ENCODE measurements at regions not wholly inside any gene's neighbourhood (a gene's known extent, or its start where the extent isn't known, plus 50 kb on each side); places are given as distances from the start of the nearest gene placed in this dataset.

DNA sequence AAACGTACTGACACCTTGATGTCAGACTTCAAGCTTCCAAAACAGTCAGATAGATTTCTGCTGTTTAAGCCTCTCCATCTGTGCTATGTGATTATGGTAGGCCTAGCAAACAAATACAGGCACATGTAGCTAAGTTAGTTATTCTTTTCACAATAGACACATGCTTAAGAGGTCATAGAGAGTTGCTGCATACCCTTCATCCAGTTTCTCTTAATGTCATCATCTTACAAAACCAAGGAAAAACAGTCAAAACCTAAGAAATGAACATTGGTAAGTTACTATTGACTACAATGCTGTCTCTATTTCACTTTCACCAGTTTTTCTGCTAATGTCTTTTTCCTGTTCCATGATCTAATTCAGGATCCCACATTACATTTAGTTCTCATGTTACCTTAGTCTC lies 946.8 kb downstream of the TUSC7 start:
- TF ChIP-seq, protein P1, sequence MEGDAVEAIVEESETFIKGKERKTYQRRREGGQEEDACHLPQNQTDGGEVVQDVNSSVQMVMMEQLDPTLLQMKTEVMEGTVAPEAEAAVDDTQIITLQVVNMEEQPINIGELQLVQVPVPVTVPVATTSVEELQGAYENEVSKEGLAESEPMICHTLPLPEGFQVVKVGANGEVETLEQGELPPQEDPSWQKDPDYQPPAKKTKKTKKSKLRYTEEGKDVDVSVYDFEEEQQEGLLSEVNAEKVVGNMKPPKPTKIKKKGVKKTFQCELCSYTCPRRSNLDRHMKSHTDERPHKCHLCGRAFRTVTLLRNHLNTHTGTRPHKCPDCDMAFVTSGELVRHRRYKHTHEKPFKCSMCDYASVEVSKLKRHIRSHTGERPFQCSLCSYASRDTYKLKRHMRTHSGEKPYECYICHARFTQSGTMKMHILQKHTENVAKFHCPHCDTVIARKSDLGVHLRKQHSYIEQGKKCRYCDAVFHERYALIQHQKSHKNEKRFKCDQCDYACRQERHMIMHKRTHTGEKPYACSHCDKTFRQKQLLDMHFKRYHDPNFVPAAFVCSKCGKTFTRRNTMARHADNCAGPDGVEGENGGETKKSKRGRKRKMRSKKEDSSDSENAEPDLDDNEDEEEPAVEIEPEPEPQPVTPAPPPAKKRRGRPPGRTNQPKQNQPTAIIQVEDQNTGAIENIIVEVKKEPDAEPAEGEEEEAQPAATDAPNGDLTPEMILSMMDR (conservative IDR thresholded peaks at IDR 0.05; ENCODE audit: low read depth in 2 of 2): no peak
- TF ChIP-seq EZH2 (IDR thresholded peaks at IDR 0.05; ENCODE audit: low read depth, unreplicated experiment) (no peak), POLR2AphosphoS5 (IDR thresholded peaks at IDR 0.05; ENCODE audit: low read depth) (no peak), EZH2phosphoT487 (IDR thresholded peaks at IDR 0.05; ENCODE audit: unreplicated experiment) (no peak)

Measured in GM23338 (cell line).